ENCODE measurements at regions not wholly inside any gene's neighbourhood (a gene's known extent, or its start where the extent isn't known, plus 50 kb on each side); places are given as distances from the start of the nearest gene placed in this dataset.
A peak's percentile ranks its signal among the peaks of the same experiment; 100 is the strongest.

DNA sequence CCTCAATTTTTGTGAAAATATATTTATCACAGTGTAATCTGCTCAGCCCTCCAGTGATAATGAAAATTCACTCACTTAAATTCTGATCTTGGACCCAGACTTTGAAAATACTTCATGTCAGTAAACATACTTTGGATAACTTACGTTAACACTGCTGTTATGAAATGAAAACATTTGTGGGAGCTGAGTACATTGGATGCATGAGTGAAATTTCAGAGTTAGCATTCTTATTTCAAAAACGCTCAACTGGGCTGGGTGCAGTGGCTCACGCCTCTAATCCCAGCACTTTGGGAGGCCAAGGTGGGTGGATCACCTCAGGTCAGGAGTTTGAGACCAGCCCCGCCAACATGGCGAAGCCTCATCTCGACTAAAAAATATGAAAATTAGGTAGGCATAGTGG, 196.4 kb downstream of the UTRN start (continued):
- TF ChIP-seq, protein P1, sequence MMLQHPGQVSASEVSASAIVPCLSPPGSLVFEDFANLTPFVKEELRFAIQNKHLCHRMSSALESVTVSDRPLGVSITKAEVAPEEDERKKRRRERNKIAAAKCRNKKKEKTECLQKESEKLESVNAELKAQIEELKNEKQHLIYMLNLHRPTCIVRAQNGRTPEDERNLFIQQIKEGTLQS (IDR thresholded peaks at IDR 0.05): no peak
- TF ChIP-seq GABPA (IDR thresholded peaks at IDR 0.05 in 1 of 2, conservative IDR thresholded peaks at IDR 0.05 in 1 of 2) (no peak), RAD21 (IDR thresholded peaks at IDR 0.05) (no peak), TAF1 (conservative IDR thresholded peaks at IDR 0.05) (no peak), HNF4A (conservative IDR thresholded peaks at IDR 0.05) (no peak), NR2F2 (IDR thresholded peaks at IDR 0.05) (no peak), SP1 (IDR thresholded peaks at IDR 0.05) (no peak), YY1 (IDR thresholded peaks at IDR 0.05) (no peak), RXRA (IDR thresholded peaks at IDR 0.05) (no peak), JUND (IDR thresholded peaks at IDR 0.05) (no peak), HNF4G (IDR thresholded peaks at IDR 0.05) (no peak)

DNA sequence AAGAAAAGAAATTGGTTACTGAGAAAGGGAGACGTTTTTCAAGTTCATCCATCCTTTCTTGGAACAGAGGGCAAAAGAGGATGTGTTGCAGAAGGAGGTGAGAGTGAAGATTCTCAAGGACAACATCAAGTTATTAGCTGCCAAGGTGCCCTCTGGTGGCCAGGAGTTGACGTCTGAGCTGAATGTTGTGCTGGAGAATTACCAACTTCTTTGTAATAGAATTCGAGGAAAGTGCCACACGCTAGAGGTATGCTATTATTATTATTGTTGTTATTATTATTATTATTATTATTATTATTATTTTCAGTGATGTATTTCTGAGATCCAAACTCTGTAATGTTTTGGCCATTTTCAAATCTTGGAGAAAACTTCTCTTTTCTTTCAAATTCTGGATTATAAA, 197.0 kb downstream of the UTRN start:
- peak; percentile 52 for DNase-seq (ENCODE audit: low spot score)
- 4% methylated on average over 4 of the region's 4 CpGs for WGBS
- no peak overlapping the region for H3K27ac ChIP-seq (ENCODE audit: low read depth in 1 of 2, low read length in 2 of 2)
- H3K4me3 ChIP-seq (ENCODE audit: low read depth in 1 of 3, low read length in 3 of 3): no peak overlapping the region
- H3K4me1 ChIP-seq (ENCODE audit: control insufficient read depth in 4 of 4, insufficient read depth in 4 of 4, low read length in 3 of 4): peaks cover 0 to 6% (median 2%) of the 10 kb centered on the region in 4 donors
- H3K9me3 ChIP-seq (ENCODE audit: control insufficient read depth in 4 of 4, low read length in 3 of 4): no peaks in the 10 kb centered on the region
- TF ChIP-seq, protein P2, sequence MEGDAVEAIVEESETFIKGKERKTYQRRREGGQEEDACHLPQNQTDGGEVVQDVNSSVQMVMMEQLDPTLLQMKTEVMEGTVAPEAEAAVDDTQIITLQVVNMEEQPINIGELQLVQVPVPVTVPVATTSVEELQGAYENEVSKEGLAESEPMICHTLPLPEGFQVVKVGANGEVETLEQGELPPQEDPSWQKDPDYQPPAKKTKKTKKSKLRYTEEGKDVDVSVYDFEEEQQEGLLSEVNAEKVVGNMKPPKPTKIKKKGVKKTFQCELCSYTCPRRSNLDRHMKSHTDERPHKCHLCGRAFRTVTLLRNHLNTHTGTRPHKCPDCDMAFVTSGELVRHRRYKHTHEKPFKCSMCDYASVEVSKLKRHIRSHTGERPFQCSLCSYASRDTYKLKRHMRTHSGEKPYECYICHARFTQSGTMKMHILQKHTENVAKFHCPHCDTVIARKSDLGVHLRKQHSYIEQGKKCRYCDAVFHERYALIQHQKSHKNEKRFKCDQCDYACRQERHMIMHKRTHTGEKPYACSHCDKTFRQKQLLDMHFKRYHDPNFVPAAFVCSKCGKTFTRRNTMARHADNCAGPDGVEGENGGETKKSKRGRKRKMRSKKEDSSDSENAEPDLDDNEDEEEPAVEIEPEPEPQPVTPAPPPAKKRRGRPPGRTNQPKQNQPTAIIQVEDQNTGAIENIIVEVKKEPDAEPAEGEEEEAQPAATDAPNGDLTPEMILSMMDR (IDR thresholded peaks at IDR 0.05; ENCODE audit: low read depth, low read length, missing input control): peak; percentile 67
- TF ChIP-seq TAF1 (conservative IDR thresholded peaks at IDR 0.05): no peak
- peak; percentile 73 to 87 for TF ChIP-seq RAD21 (IDR thresholded peaks at IDR 0.05)
- peak in 1 of 2 donors; percentile 37 for TF ChIP-seq RXRA (IDR thresholded peaks at IDR 0.05)
- no peak for TF ChIP-seq EGR1 (IDR thresholded peaks at IDR 0.05; ENCODE audit: low read depth in 2 of 2)
- TF ChIP-seq HNF4A (conservative IDR thresholded peaks at IDR 0.05): peak in 1 of 2 donors; percentile 14
- no peak for TF ChIP-seq GABPA (IDR thresholded peaks at IDR 0.05 in 1 of 2, conservative IDR thresholded peaks at IDR 0.05 in 1 of 2)
- TF ChIP-seq, protein P3, sequence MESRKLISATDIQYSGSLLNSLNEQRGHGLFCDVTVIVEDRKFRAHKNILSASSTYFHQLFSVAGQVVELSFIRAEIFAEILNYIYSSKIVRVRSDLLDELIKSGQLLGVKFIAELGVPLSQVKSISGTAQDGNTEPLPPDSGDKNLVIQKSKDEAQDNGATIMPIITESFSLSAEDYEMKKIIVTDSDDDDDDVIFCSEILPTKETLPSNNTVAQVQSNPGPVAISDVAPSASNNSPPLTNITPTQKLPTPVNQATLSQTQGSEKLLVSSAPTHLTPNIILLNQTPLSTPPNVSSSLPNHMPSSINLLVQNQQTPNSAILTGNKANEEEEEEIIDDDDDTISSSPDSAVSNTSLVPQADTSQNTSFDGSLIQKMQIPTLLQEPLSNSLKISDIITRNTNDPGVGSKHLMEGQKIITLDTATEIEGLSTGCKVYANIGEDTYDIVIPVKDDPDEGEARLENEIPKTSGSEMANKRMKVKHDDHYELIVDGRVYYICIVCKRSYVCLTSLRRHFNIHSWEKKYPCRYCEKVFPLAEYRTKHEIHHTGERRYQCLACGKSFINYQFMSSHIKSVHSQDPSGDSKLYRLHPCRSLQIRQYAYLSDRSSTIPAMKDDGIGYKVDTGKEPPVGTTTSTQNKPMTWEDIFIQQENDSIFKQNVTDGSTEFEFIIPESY (IDR thresholded peaks at IDR 0.05): no peak
- TF ChIP-seq, protein P4, sequence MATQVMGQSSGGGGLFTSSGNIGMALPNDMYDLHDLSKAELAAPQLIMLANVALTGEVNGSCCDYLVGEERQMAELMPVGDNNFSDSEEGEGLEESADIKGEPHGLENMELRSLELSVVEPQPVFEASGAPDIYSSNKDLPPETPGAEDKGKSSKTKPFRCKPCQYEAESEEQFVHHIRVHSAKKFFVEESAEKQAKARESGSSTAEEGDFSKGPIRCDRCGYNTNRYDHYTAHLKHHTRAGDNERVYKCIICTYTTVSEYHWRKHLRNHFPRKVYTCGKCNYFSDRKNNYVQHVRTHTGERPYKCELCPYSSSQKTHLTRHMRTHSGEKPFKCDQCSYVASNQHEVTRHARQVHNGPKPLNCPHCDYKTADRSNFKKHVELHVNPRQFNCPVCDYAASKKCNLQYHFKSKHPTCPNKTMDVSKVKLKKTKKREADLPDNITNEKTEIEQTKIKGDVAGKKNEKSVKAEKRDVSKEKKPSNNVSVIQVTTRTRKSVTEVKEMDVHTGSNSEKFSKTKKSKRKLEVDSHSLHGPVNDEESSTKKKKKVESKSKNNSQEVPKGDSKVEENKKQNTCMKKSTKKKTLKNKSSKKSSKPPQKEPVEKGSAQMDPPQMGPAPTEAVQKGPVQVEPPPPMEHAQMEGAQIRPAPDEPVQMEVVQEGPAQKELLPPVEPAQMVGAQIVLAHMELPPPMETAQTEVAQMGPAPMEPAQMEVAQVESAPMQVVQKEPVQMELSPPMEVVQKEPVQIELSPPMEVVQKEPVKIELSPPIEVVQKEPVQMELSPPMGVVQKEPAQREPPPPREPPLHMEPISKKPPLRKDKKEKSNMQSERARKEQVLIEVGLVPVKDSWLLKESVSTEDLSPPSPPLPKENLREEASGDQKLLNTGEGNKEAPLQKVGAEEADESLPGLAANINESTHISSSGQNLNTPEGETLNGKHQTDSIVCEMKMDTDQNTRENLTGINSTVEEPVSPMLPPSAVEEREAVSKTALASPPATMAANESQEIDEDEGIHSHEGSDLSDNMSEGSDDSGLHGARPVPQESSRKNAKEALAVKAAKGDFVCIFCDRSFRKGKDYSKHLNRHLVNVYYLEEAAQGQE (IDR thresholded peaks at IDR 0.05): no peak
- no peaks in the 10 kb centered on the region for H3K27me3 ChIP-seq (ENCODE audit: control insufficient read depth in 4 of 4, insufficient read depth in 4 of 4, low read length in 3 of 4)
- no peak overlapping the region for H3K9ac ChIP-seq (ENCODE audit: low read depth in 1 of 2, low read length in 2 of 2)
- peaks cover 1 to 16% (median 11%) of the 10 kb centered on the region in 4 donors for H3K36me3 ChIP-seq (ENCODE audit: control insufficient read depth in 4 of 4, insufficient read depth in 3 of 4, low read depth in 1 of 4, low read length in 3 of 4)

All from liver (tissue), 8 donors.